ENCODE measurements at regions not wholly inside any gene's neighbourhood (a gene's known extent, or its start where the extent isn't known, plus 50 kb on each side); places are given as distances from the start of the nearest gene placed in this dataset.

GRCh38 chr1:30600258-30600657 lies 123.1 kb downstream of the MATN1 start:
- H3K4me1 Mint-ChIP-seq (ENCODE audit: low read depth) = no peaks in the 10 kb centered on the region
- H3K4me3 Mint-ChIP-seq = no peak overlapping the region
- no peaks in the 10 kb centered on the region for H3K9me3 Mint-ChIP-seq
- peaks cover 2% of the 10 kb centered on the region for H3K27me3 Mint-ChIP-seq (ENCODE audit: insufficient read depth)
- intact Hi-C loops (cut with micrococcal nuclease) = no loop called here
- DNase-seq (ENCODE audit: low spot score) = no peak
- H3K27ac Mint-ChIP-seq = no peak overlapping the region
- H3K36me3 Mint-ChIP-seq (ENCODE audit: low read depth) = no peaks in the 10 kb centered on the region

- H3K4me1 Mint-ChIP-seq (ENCODE audit: low read depth) = no peaks in the 10 kb centered on the region
- no peak for DNase-seq (ENCODE audit: low spot score)
These were observed 123.7 kb downstream of the MATN1 start for GRCh38 chr1:30599721-30600120.

GRCh38 chr1:30598571-30599114 lies 124.7 kb downstream of the MATN1 start:
- Mint-ChIP-seq H3K4me3 (no peak overlapping the region), H3K4me1 (ENCODE audit: low read depth) (no peaks in the 10 kb centered on the region), H3K36me3 (ENCODE audit: low read depth) (no peaks in the 10 kb centered on the region), H3K27me3 (ENCODE audit: insufficient read depth) (peaks cover 3% of the 10 kb centered on the region), H3K27ac (no peak overlapping the region), H3K9me3 (no peaks in the 10 kb centered on the region)
- no peak for DNase-seq (ENCODE audit: low spot score)
- intact Hi-C loops (cut with micrococcal nuclease) = no loop called here

More at GRCh38 chr1:30599721-30600120, 123.7 kb downstream of the MATN1 start:
- Mint-ChIP-seq H3K36me3 (ENCODE audit: low read depth) (no peaks in the 10 kb centered on the region), H3K27me3 (ENCODE audit: insufficient read depth) (peaks cover 3% of the 10 kb centered on the region), H3K4me3 (no peak overlapping the region), H3K9me3 (no peaks in the 10 kb centered on the region), H3K27ac (no peak overlapping the region)
- intact Hi-C loops (cut with micrococcal nuclease) = no loop called here

- Mint-ChIP-seq H3K27me3 (ENCODE audit: insufficient read depth) (peaks cover 3% of the 10 kb centered on the region), H3K27ac (no peak overlapping the region), H3K9me3 (no peaks in the 10 kb centered on the region), H3K36me3 (ENCODE audit: low read depth) (no peaks in the 10 kb centered on the region), H3K4me3 (no peak overlapping the region), H3K4me1 (ENCODE audit: low read depth) (no peaks in the 10 kb centered on the region)
- intact Hi-C loops (cut with micrococcal nuclease) = no loop called here
- DNase-seq (ENCODE audit: low spot score) = no peak
These were observed 125.7 kb downstream of the MATN1 start for GRCh38 chr1:30597711-30598110.

GRCh38 chr1:30596891-30597290 lies 126.5 kb downstream of the MATN1 start:
- no peak for DNase-seq (ENCODE audit: low spot score)
- Mint-ChIP-seq H3K9me3 (no peaks in the 10 kb centered on the region), H3K4me1 (ENCODE audit: low read depth) (no peaks in the 10 kb centered on the region), H3K36me3 (ENCODE audit: low read depth) (no peaks in the 10 kb centered on the region), H3K4me3 (no peak overlapping the region), H3K27me3 (ENCODE audit: insufficient read depth) (peaks cover 3% of the 10 kb centered on the region), H3K27ac (no peak overlapping the region)
- intact Hi-C loops (cut with micrococcal nuclease) = no loop called here

- peaks cover 3% of the 10 kb centered on the region for H3K27me3 Mint-ChIP-seq (ENCODE audit: insufficient read depth)
- H3K4me1 Mint-ChIP-seq (ENCODE audit: low read depth) = no peaks in the 10 kb centered on the region
- no peak for DNase-seq (ENCODE audit: low spot score)
- no peak overlapping the region for H3K4me3 Mint-ChIP-seq
- no peak overlapping the region for H3K27ac Mint-ChIP-seq
- intact Hi-C loops (cut with micrococcal nuclease) = no loop called here
- no peaks in the 10 kb centered on the region for H3K36me3 Mint-ChIP-seq (ENCODE audit: low read depth)
- H3K9me3 Mint-ChIP-seq = no peaks in the 10 kb centered on the region
These were observed 126.9 kb downstream of the MATN1 start for GRCh38 chr1:30596470-30596869.

- Mint-ChIP-seq H3K27me3 (ENCODE audit: insufficient read depth) (peaks cover 6% of the 10 kb centered on the region), H3K36me3 (ENCODE audit: low read depth) (no peaks in the 10 kb centered on the region), H3K27ac (no peak overlapping the region), H3K4me3 (no peak overlapping the region), H3K4me1 (ENCODE audit: low read depth) (no peaks in the 10 kb centered on the region), H3K9me3 (peaks cover 4% of the 10 kb centered on the region)
- no peak for DNase-seq (ENCODE audit: low spot score)
- intact Hi-C loops (cut with micrococcal nuclease) = no loop called here
These were observed 134.3 kb downstream of the MATN1 start for GRCh38 chr1:30589083-30589482.

GRCh38 chr1:30588311-30589073 lies 134.9 kb downstream of the MATN1 start:
- Mint-ChIP-seq H3K9me3 (peaks cover 5% of the 10 kb centered on the region), H3K36me3 (ENCODE audit: low read depth) (no peaks in the 10 kb centered on the region), H3K4me1 (ENCODE audit: low read depth) (no peaks in the 10 kb centered on the region), H3K4me3 (no peak overlapping the region), H3K27ac (no peak overlapping the region), H3K27me3 (ENCODE audit: insufficient read depth) (peaks cover 6% of the 10 kb centered on the region)
- no peak for DNase-seq (ENCODE audit: low spot score)
- intact Hi-C loops (cut with micrococcal nuclease) = no loop called here

- no peaks in the 10 kb centered on the region for H3K4me1 Mint-ChIP-seq (ENCODE audit: low read depth)
- H3K9me3 Mint-ChIP-seq = peaks cover 19% of the 10 kb centered on the region
- H3K27ac Mint-ChIP-seq = no peak overlapping the region
- no peak for DNase-seq (ENCODE audit: low spot score)
- peaks cover 6% of the 10 kb centered on the region for H3K27me3 Mint-ChIP-seq (ENCODE audit: insufficient read depth)
- no peaks in the 10 kb centered on the region for H3K36me3 Mint-ChIP-seq (ENCODE audit: low read depth)
- no peak overlapping the region for H3K4me3 Mint-ChIP-seq
- intact Hi-C loops (cut with micrococcal nuclease) = no loop called here
These were observed 136.7 kb downstream of the MATN1 start for GRCh38 chr1:30586671-30587070.

GRCh38 chr1:30579580-30579979 lies 143.8 kb downstream of the MATN1 start:
- no peak overlapping the region for H3K4me3 Mint-ChIP-seq
- intact Hi-C loops (cut with micrococcal nuclease) = no loop called here
- no peaks in the 10 kb centered on the region for H3K4me1 Mint-ChIP-seq (ENCODE audit: low read depth)
- no peak for DNase-seq (ENCODE audit: low spot score)
- peaks cover 19% of the 10 kb centered on the region for H3K9me3 Mint-ChIP-seq
- H3K36me3 Mint-ChIP-seq (ENCODE audit: low read depth) = no peaks in the 10 kb centered on the region
- no peaks in the 10 kb centered on the region for H3K27me3 Mint-ChIP-seq (ENCODE audit: insufficient read depth)
- no peak overlapping the region for H3K27ac Mint-ChIP-seq

GRCh38 chr1:30575066-30575465 lies 148.3 kb downstream of the MATN1 start:
- Mint-ChIP-seq H3K27ac (no peak overlapping the region), H3K4me1 (ENCODE audit: low read depth) (no peaks in the 10 kb centered on the region), H3K36me3 (ENCODE audit: low read depth) (no peaks in the 10 kb centered on the region), H3K9me3 (no peaks in the 10 kb centered on the region), H3K4me3 (no peak overlapping the region), H3K27me3 (ENCODE audit: insufficient read depth) (no peaks in the 10 kb centered on the region)
- no peak for DNase-seq (ENCODE audit: low spot score)
- intact Hi-C loops (cut with micrococcal nuclease) = no loop called here

GRCh38 chr1:30572192-30572591 lies 151.2 kb downstream of the MATN1 start:
- intact Hi-C loops (cut with micrococcal nuclease) = no loop called here
- no peak for DNase-seq (ENCODE audit: low spot score)
- Mint-ChIP-seq H3K27ac (no peak overlapping the region), H3K36me3 (ENCODE audit: low read depth) (no peaks in the 10 kb centered on the region), H3K27me3 (ENCODE audit: insufficient read depth) (peaks cover 7% of the 10 kb centered on the region), H3K4me1 (ENCODE audit: low read depth) (no peaks in the 10 kb centered on the region), H3K4me3 (no peak overlapping the region), H3K9me3 (no peaks in the 10 kb centered on the region)

- no peaks in the 10 kb centered on the region for H3K9me3 Mint-ChIP-seq
- no peak overlapping the region for H3K27ac Mint-ChIP-seq
- H3K27me3 Mint-ChIP-seq (ENCODE audit: insufficient read depth) = peaks cover 7% of the 10 kb centered on the region
These were observed 152.0 kb downstream of the MATN1 start for GRCh38 chr1:30571380-30571779.

GRCh38 chr1:30569384-30569783 lies 154.0 kb downstream of the MATN1 start:
- Mint-ChIP-seq H3K27ac (no peak overlapping the region), H3K4me1 (ENCODE audit: low read depth) (no peaks in the 10 kb centered on the region), H3K9me3 (no peaks in the 10 kb centered on the region), H3K27me3 (ENCODE audit: insufficient read depth) (peaks cover 11% of the 10 kb centered on the region), H3K4me3 (no peak overlapping the region), H3K36me3 (ENCODE audit: low read depth) (no peaks in the 10 kb centered on the region)
- intact Hi-C loops (cut with micrococcal nuclease) = no loop called here
- no peak for DNase-seq (ENCODE audit: low spot score)

More at GRCh38 chr1:30571380-30571779, 152.0 kb downstream of the MATN1 start:
- no peaks in the 10 kb centered on the region for H3K36me3 Mint-ChIP-seq (ENCODE audit: low read depth)
- no peak for DNase-seq (ENCODE audit: low spot score)
- no peaks in the 10 kb centered on the region for H3K4me1 Mint-ChIP-seq (ENCODE audit: low read depth)
- no peak overlapping the region for H3K4me3 Mint-ChIP-seq
- intact Hi-C loops (cut with micrococcal nuclease) = no loop called here

Measured in activated T-helper 1 cell treated with anti-CD3 and anti-CD28 coated beads, Interleukin-12 subunit alpha, Interleukin-12 subunit beta, Interleukin-2, Interleukin-4 antibody, amounts not matched to agents 30 ng/mL and 10 ng/mL and 1 ng/mL, durations not matched to agents 14 hours and 24 hours and 36 hours (primary cell).